PC-9 (cell line): ENCODE measurements at regions not wholly inside any gene's neighbourhood (a gene's known extent, or its start where the extent isn't known, plus 50 kb on each side); places are given as distances from the start of the nearest gene placed in this dataset.

Experiments
- CTCF ChIP-seq: fragments of 200-600 bp; sonication (generic); conservative IDR thresholded peaks from 2 replicates; pipeline ENCODE4 v1.6.1; 2017; ENCODE audit warnings: mixed run types, antibody characterized with exemption, mild to moderate bottlenecking, moderate library complexity
- EZH2 ChIP-seq: fragments of 200-600 bp; sonication (generic); IDR thresholded peaks from 2 replicates; pipeline ENCODE4 v1.8.0; 2017; ENCODE audit warnings: antibody characterized with exemption, low read depth

GRCh38 chr6:113397236-113397635 is 459.9 kb upstream of the MARCKS start:
- TF ChIP-seq CTCF (no peak), EZH2 (no peak)
